ENCODE measurements at regions not wholly inside any gene's neighbourhood (a gene's known extent, or its start where the extent isn't known, plus 50 kb on each side); places are given as distances from the start of the nearest gene placed in this dataset.
"Not testable (repeated sequence)": the region's sequence is repeated elsewhere in the genome, so short reads cannot be mapped to it uniquely, and the experiment has no call there.

DNA sequence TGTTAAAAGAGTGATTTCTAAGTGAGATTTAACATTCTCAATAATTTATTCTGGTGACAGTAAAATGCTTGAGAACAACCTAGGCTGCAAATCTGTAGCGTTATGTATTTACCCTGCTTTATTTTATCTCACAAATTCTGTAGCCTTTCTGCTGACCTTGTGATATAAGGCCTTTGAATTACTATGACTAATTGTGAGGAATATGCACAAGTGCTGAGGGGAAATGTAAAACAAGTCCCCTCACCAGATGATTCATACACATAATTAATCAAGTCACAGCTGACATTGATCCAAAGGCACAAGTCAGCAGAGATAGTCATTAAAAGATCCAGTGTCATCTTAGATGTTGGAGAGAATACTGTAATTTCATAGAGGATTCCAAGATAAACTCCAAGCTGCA is 992.7 kb upstream of the USP15 start:
- Mint-ChIP-seq H3K27ac (no peak overlapping the region), H3K4me3 (no peak overlapping the region), H3K27me3 (no peaks in the 10 kb centered on the region), H3K4me1 (no peaks in the 10 kb centered on the region), H3K36me3 (ENCODE audit: low read depth) (no peaks in the 10 kb centered on the region)
- DNase-seq (no peak), ATAC-seq (no peak)
- H3K9me3 ChIP-seq (ENCODE audit: control insufficient read depth, low read length, poor library complexity, severe bottlenecking), result no peaks in the 10 kb centered on the region

DNA sequence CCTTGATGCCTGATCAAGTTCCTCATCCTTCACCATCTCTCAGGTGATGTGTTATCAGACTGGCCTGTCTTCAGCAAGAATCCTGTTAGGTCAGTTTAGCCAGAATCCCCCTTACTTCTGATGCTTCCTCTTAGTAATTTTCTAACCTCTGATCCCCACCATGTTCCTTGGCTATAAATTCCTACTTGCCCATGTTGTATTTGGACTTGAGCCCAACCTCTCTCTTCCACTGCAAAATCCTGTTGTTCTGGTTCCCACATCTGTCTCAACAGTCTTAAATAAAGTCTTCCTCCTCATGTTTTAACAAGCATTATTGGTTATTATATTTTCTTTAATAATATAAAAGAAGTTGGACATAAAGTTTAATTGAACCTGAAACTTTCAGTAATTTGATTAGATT is 987.8 kb upstream of the USP15 start:
- Mint-ChIP-seq H3K27ac (no peak overlapping the region), H3K4me3 (no peak overlapping the region)

GRCh38 chr12:61282790-61283575 is 977.2 kb upstream of the USP15 start:
- H3K27me3 Mint-ChIP-seq, result no peaks in the 10 kb centered on the region
- no peaks in the 10 kb centered on the region for H3K4me1 Mint-ChIP-seq
- no peak overlapping the region for H3K4me3 Mint-ChIP-seq
- no peak for DNase-seq
- H3K36me3 Mint-ChIP-seq (ENCODE audit: low read depth), result no peaks in the 10 kb centered on the region
- no peak overlapping the region for H3K27ac Mint-ChIP-seq
- ATAC-seq, result no peak
- no peaks in the 10 kb centered on the region for H3K9me3 ChIP-seq (ENCODE audit: control insufficient read depth, low read length, poor library complexity, severe bottlenecking)

More for the DNA sequence above, 987.8 kb upstream of the USP15 start:
- H3K9me3 ChIP-seq (ENCODE audit: control insufficient read depth, low read length, poor library complexity, severe bottlenecking), result no peaks in the 10 kb centered on the region
- Mint-ChIP-seq H3K4me1 (no peaks in the 10 kb centered on the region), H3K27me3 (no peaks in the 10 kb centered on the region), H3K36me3 (ENCODE audit: low read depth) (no peaks in the 10 kb centered on the region)
- ATAC-seq, result no peak
- DNase-seq, result no peak

DNA sequence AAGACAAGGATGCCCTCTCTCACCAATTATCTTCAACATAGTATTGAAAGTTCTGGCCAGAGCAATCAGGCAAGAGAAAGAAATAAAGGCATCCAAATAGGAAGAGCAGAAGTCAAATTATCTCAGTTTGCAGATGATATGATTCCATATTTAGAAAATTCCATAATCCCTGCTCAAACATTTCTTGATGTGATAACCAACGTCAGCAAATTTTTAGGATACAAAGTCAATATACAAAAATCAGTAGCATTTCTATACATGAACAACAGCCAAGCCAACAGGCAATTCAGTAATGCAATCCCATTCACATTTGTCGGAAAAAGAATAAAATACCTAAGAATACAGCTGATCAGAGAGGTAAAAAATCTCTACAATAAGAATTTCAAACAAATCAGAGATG is 969.7 kb upstream of the USP15 start:
- Mint-ChIP-seq H3K4me3 (no peak overlapping the region), H3K36me3 (ENCODE audit: low read depth) (no peaks in the 10 kb centered on the region), H3K27me3 (no peaks in the 10 kb centered on the region), H3K4me1 (no peaks in the 10 kb centered on the region), H3K27ac (no peak overlapping the region)
- H3K9me3 ChIP-seq (ENCODE audit: control insufficient read depth, low read length, poor library complexity, severe bottlenecking), result no peaks in the 10 kb centered on the region
- ATAC-seq (no peak), DNase-seq (no peak)

DNA sequence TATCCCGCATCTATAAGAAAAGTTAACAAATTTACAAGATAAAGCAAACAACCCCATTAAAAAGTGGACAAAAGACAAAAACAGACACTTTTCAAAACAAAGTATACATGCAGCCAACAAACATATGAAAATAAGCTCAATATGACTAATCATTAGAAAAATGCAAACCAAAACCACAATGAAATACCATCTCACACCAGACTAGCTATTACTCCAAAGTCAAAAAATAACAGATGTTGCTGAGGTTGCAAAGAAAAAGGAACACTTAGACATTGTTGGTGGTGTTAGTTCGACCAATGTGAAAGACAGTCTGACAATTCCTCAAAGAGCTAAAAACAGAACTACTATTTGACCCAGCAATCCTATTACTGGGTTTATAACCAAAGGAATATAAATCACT is 968.6 kb upstream of the USP15 start:
- H3K27me3 Mint-ChIP-seq, result no peaks in the 10 kb centered on the region
- H3K4me3 Mint-ChIP-seq, result no peak overlapping the region
- H3K27ac Mint-ChIP-seq, result no peak overlapping the region
- no peaks in the 10 kb centered on the region for H3K36me3 Mint-ChIP-seq (ENCODE audit: low read depth)
- DNase-seq (no peak), ATAC-seq (no peak)
- H3K4me1 Mint-ChIP-seq, result no peaks in the 10 kb centered on the region
- no peaks in the 10 kb centered on the region for H3K9me3 ChIP-seq (ENCODE audit: control insufficient read depth, low read length, poor library complexity, severe bottlenecking)

- not testable (repeated sequence) for H3K27me3 Mint-ChIP-seq; H3K9me3 ChIP-seq (ENCODE audit: control insufficient read depth, low read length, poor library complexity, severe bottlenecking); ATAC-seq; H3K4me1 Mint-ChIP-seq; H3K27ac Mint-ChIP-seq; H3K36me3 Mint-ChIP-seq (ENCODE audit: low read depth); H3K4me3 Mint-ChIP-seq; DNase-seq
Measured at GRCh38 chr12:61294011-61294410, 966.2 kb upstream of the USP15 start.

GRCh38 chr12:61301817-61302216 is 958.4 kb upstream of the USP15 start:
- Mint-ChIP-seq H3K27me3 (no peaks in the 10 kb centered on the region), H3K36me3 (ENCODE audit: low read depth) (no peaks in the 10 kb centered on the region), H3K27ac (no peak overlapping the region), H3K4me1 (no peaks in the 10 kb centered on the region), H3K4me3 (no peak overlapping the region)
- no peaks in the 10 kb centered on the region for H3K9me3 ChIP-seq (ENCODE audit: control insufficient read depth, low read length, poor library complexity, severe bottlenecking)
- DNase-seq (no peak), ATAC-seq (no peak)

DNA sequence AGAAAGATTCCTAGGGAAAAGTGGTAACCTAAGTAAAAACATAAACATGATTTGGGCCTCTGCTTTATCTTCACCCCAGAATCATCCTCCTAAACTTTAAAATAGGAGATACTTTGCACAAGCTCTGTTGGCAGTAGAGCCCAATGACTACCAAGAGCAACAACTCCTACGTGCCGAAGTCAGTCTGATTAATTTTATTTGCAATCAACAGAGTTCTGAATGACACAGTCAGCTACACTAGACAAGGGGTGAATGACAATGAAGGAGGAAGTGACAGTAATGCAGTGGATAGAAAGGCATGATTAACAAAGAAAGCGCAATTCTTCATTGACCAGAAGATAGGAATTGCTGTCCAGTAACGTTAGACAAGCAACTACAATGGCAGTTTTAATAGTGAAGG is 957.9 kb upstream of the USP15 start:
- ATAC-seq, result no peak
- Mint-ChIP-seq H3K27ac (no peak overlapping the region), H3K4me3 (no peak overlapping the region), H3K27me3 (no peaks in the 10 kb centered on the region), H3K36me3 (ENCODE audit: low read depth) (no peaks in the 10 kb centered on the region), H3K4me1 (no peaks in the 10 kb centered on the region)
- DNase-seq, result no peak
- no peaks in the 10 kb centered on the region for H3K9me3 ChIP-seq (ENCODE audit: control insufficient read depth, low read length, poor library complexity, severe bottlenecking)

DNA sequence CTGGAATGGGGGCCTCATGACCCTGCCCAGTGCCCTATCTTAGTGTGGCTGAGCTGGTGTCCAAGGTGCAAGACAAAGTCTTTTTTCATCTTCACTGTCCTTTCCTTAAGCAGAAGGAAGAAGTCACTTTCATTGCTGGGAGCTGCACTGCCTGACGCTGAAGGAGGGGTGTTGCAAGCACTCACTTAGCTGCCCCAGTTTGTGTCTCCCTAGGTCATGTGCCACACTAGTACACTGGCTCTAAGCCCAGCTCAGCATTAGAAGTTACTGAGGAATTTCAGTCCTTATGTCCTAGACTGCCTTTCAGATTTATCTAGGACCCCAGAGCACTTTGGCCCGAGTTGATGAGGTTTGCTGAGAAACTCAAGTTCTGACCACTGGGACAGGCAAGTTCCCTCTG is 952.0 kb upstream of the USP15 start:
- DNase-seq (no peak), ATAC-seq (no peak)
- H3K36me3 Mint-ChIP-seq (ENCODE audit: low read depth), result no peaks in the 10 kb centered on the region
- H3K4me3 Mint-ChIP-seq, result no peak overlapping the region
- no peaks in the 10 kb centered on the region for H3K4me1 Mint-ChIP-seq
- no peak overlapping the region for H3K27ac Mint-ChIP-seq
- H3K9me3 ChIP-seq (ENCODE audit: control insufficient read depth, low read length, poor library complexity, severe bottlenecking), result no peaks in the 10 kb centered on the region
- H3K27me3 Mint-ChIP-seq, result no peaks in the 10 kb centered on the region

- H3K27ac Mint-ChIP-seq, result no peak overlapping the region
- no peak for ATAC-seq
- no peaks in the 10 kb centered on the region for H3K27me3 Mint-ChIP-seq
- no peak overlapping the region for H3K4me3 Mint-ChIP-seq
- no peaks in the 10 kb centered on the region for H3K4me1 Mint-ChIP-seq
- H3K9me3 ChIP-seq (ENCODE audit: control insufficient read depth, low read length, poor library complexity, severe bottlenecking), result no peaks in the 10 kb centered on the region
- no peak for DNase-seq
- no peaks in the 10 kb centered on the region for H3K36me3 Mint-ChIP-seq (ENCODE audit: low read depth)
Measured at GRCh38 chr12:61311413-61311812, 948.8 kb upstream of the USP15 start.

DNA sequence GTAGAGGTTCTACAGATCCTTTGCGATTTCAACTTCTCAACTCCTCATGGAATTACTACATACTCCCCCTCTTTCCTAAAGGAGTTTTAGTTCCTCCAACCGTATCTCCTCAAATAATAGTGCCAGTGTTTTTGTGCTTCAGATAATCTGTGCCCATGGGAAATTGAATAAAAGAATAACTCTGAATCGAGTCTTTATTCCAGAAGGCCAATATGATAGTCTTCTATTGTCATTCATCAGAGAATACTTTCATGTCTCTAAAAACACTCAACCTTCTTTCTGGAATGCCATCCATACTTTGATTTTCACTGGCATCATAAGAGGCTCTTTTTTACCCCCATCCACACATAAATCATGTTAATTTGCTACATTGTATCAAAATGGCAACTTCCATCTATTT is 911.3 kb upstream of the USP15 start:
- no peak overlapping the region for H3K4me3 Mint-ChIP-seq
- H3K27me3 Mint-ChIP-seq, result no peaks in the 10 kb centered on the region
- no peaks in the 10 kb centered on the region for H3K9me3 ChIP-seq (ENCODE audit: control insufficient read depth, low read length, poor library complexity, severe bottlenecking)
- no peaks in the 10 kb centered on the region for H3K36me3 Mint-ChIP-seq (ENCODE audit: low read depth)
- H3K27ac Mint-ChIP-seq, result no peak overlapping the region
- H3K4me1 Mint-ChIP-seq, result no peaks in the 10 kb centered on the region
- no peak for DNase-seq
- ATAC-seq, result no peak

- Mint-ChIP-seq H3K27me3 (no peaks in the 10 kb centered on the region), H3K4me3 (no peak overlapping the region), H3K36me3 (ENCODE audit: low read depth) (no peaks in the 10 kb centered on the region), H3K4me1 (no peaks in the 10 kb centered on the region), H3K27ac (no peak overlapping the region)
- H3K9me3 ChIP-seq (ENCODE audit: control insufficient read depth, low read length, poor library complexity, severe bottlenecking), result no peaks in the 10 kb centered on the region
- ATAC-seq (no peak), DNase-seq (no peak)
Measured at GRCh38 chr12:61355105-61355504, 905.1 kb upstream of the USP15 start.

DNA sequence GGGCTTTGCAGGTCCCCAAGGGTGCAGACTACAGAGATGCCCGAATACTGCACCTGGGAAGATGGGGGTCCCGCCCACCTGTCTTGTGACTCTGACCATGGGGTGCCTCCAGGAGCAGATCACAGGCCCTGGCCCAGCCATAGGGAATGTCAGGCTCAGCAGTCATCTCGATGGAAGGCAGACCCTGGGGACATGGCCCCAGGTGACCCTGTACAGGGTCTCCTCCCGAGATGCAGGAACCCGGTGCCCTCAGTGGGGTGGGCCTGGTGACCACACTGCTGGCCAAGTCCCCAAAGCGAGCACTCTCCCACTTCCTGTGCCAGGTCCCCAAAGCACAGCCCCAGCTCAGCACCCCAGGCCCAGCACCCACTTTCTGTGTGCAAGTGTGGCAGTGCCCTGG is 903.7 kb upstream of the USP15 start:
- no peaks in the 10 kb centered on the region for H3K36me3 Mint-ChIP-seq (ENCODE audit: low read depth)
- DNase-seq (no peak), ATAC-seq (no peak)
- no peaks in the 10 kb centered on the region for H3K27me3 Mint-ChIP-seq
- H3K4me1 Mint-ChIP-seq, result no peaks in the 10 kb centered on the region
- no peaks in the 10 kb centered on the region for H3K9me3 ChIP-seq (ENCODE audit: control insufficient read depth, low read length, poor library complexity, severe bottlenecking)
- H3K27ac Mint-ChIP-seq, result no peak overlapping the region
- no peak overlapping the region for H3K4me3 Mint-ChIP-seq

- no peak overlapping the region for H3K4me3 Mint-ChIP-seq
- DNase-seq (no peak), ATAC-seq (no peak)
- no peaks in the 10 kb centered on the region for H3K9me3 ChIP-seq (ENCODE audit: control insufficient read depth, low read length, poor library complexity, severe bottlenecking)
- no peaks in the 10 kb centered on the region for H3K36me3 Mint-ChIP-seq (ENCODE audit: low read depth)
- H3K27me3 Mint-ChIP-seq, result no peaks in the 10 kb centered on the region
- no peak overlapping the region for H3K27ac Mint-ChIP-seq
- H3K4me1 Mint-ChIP-seq, result no peaks in the 10 kb centered on the region
Measured at GRCh38 chr12:61357496-61357895, 902.7 kb upstream of the USP15 start.
